ENCODE measurements at regions not wholly inside any gene's neighbourhood (a gene's known extent, or its start where the extent isn't known, plus 50 kb on each side); places are given as distances from the start of the nearest gene placed in this dataset.

- H3K27ac Mint-ChIP-seq: no peak overlapping the region
- no peak overlapping the region for H3K4me3 Mint-ChIP-seq
- no peaks in the 10 kb centered on the region for H3K4me1 Mint-ChIP-seq
- no peaks in the 10 kb centered on the region for H3K36me3 Mint-ChIP-seq
- H3K9me3 Mint-ChIP-seq: no peaks in the 10 kb centered on the region
- no peaks in the 10 kb centered on the region for H3K27me3 Mint-ChIP-seq
Measured at GRCh38 chr18:22488554-22488953, 70.8 kb upstream of the CTAGE1 start.

- Mint-ChIP-seq H3K4me1 (no peaks in the 10 kb centered on the region), H3K27ac (no peak overlapping the region), H3K36me3 (no peaks in the 10 kb centered on the region), H3K4me3 (no peak overlapping the region), H3K9me3 (no peaks in the 10 kb centered on the region), H3K27me3 (no peaks in the 10 kb centered on the region)
Measured at GRCh38 chr18:22489704-22490103, 72.0 kb upstream of the CTAGE1 start.

- H3K36me3 Mint-ChIP-seq: no peaks in the 10 kb centered on the region
- H3K4me1 Mint-ChIP-seq: no peaks in the 10 kb centered on the region
- H3K4me3 Mint-ChIP-seq: no peak overlapping the region
- H3K9me3 Mint-ChIP-seq: no peaks in the 10 kb centered on the region
- no peaks in the 10 kb centered on the region for H3K27me3 Mint-ChIP-seq
- no peak overlapping the region for H3K27ac Mint-ChIP-seq
Measured at GRCh38 chr18:22490429-22490846, 72.7 kb upstream of the CTAGE1 start.

- H3K27ac Mint-ChIP-seq: no peak overlapping the region
- no peak overlapping the region for H3K4me3 Mint-ChIP-seq
- H3K9me3 Mint-ChIP-seq: peaks cover 2 to 18% (median 4%) of the 10 kb centered on the region in 3 donors
- no peaks in the 10 kb centered on the region for H3K27me3 Mint-ChIP-seq
- no peaks in the 10 kb centered on the region for H3K36me3 Mint-ChIP-seq
- no peaks in the 10 kb centered on the region for H3K4me1 Mint-ChIP-seq
Measured at GRCh38 chr18:22493255-22493654, 75.5 kb upstream of the CTAGE1 start.

GRCh38 chr18:22493940-22494339 is 76.2 kb upstream of the CTAGE1 start:
- Mint-ChIP-seq H3K27me3 (no peaks in the 10 kb centered on the region), H3K9me3 (peaks cover 2 to 18% (median 4%) of the 10 kb centered on the region in 3 donors), H3K36me3 (no peaks in the 10 kb centered on the region), H3K4me3 (no peak overlapping the region), H3K4me1 (no peaks in the 10 kb centered on the region), H3K27ac (no peak overlapping the region)

GRCh38 chr18:22494771-22495170 is 77.1 kb upstream of the CTAGE1 start:
- Mint-ChIP-seq H3K27me3 (no peaks in the 10 kb centered on the region), H3K27ac (no peak overlapping the region), H3K4me1 (no peaks in the 10 kb centered on the region), H3K4me3 (no peak overlapping the region), H3K9me3 (peaks cover 2 to 18% (median 4%) of the 10 kb centered on the region in 3 donors), H3K36me3 (no peaks in the 10 kb centered on the region)

- H3K9me3 Mint-ChIP-seq: peaks cover 2 to 36% (median 9%) of the 10 kb centered on the region in 3 donors
- H3K27ac Mint-ChIP-seq: no peak overlapping the region
- no peaks in the 10 kb centered on the region for H3K4me1 Mint-ChIP-seq
- no peak overlapping the region for H3K4me3 Mint-ChIP-seq
- no peaks in the 10 kb centered on the region for H3K36me3 Mint-ChIP-seq
- H3K27me3 Mint-ChIP-seq: no peaks in the 10 kb centered on the region
Measured at GRCh38 chr18:22499421-22499820, 81.7 kb upstream of the CTAGE1 start.

- H3K4me1 Mint-ChIP-seq: peaks cover 0 to 4% (median 0%) of the 10 kb centered on the region in 3 donors
- no peak overlapping the region for H3K27ac Mint-ChIP-seq
- no peaks in the 10 kb centered on the region for H3K27me3 Mint-ChIP-seq
Measured at GRCh38 chr18:22503803-22504202, 86.1 kb upstream of the CTAGE1 start.

GRCh38 chr18:22504251-22505030 is 86.7 kb upstream of the CTAGE1 start:
- no peaks in the 10 kb centered on the region for H3K36me3 Mint-ChIP-seq
- peaks cover 0 to 23% (median 7%) of the 10 kb centered on the region in 3 donors for H3K9me3 Mint-ChIP-seq
- H3K27ac Mint-ChIP-seq: no peak overlapping the region
- no peak overlapping the region for H3K4me3 Mint-ChIP-seq
- H3K4me1 Mint-ChIP-seq: peaks cover 0 to 4% (median 0%) of the 10 kb centered on the region in 3 donors
- H3K27me3 Mint-ChIP-seq: no peaks in the 10 kb centered on the region

More at GRCh38 chr18:22503803-22504202, 86.1 kb upstream of the CTAGE1 start:
- Mint-ChIP-seq H3K36me3 (no peaks in the 10 kb centered on the region), H3K9me3 (peaks cover 0 to 23% (median 7%) of the 10 kb centered on the region in 3 donors), H3K4me3 (no peak overlapping the region)

- peaks cover 0 to 23% (median 7%) of the 10 kb centered on the region in 3 donors for H3K9me3 Mint-ChIP-seq
- H3K4me3 Mint-ChIP-seq: no peak overlapping the region
- H3K27ac Mint-ChIP-seq: no peak overlapping the region
- H3K27me3 Mint-ChIP-seq: no peaks in the 10 kb centered on the region
- H3K4me1 Mint-ChIP-seq: peaks cover 0 to 4% (median 0%) of the 10 kb centered on the region in 3 donors
- no peaks in the 10 kb centered on the region for H3K36me3 Mint-ChIP-seq
Measured at GRCh38 chr18:22505141-22505591, 87.5 kb upstream of the CTAGE1 start.

- no peaks in the 10 kb centered on the region for H3K36me3 Mint-ChIP-seq
- H3K27me3 Mint-ChIP-seq: no peaks in the 10 kb centered on the region
- peaks cover 0 to 17% (median 2%) of the 10 kb centered on the region in 3 donors for H3K9me3 Mint-ChIP-seq
- H3K4me3 Mint-ChIP-seq: no peak overlapping the region
- peak overlapping the region in 1 of 3 donors; percentile 28 for H3K27ac Mint-ChIP-seq
- peaks cover 0 to 4% (median 0%) of the 10 kb centered on the region in 3 donors for H3K4me1 Mint-ChIP-seq
Measured at GRCh38 chr18:22507055-22507454, 89.3 kb upstream of the CTAGE1 start.

- Mint-ChIP-seq H3K9me3 (peaks cover 0 to 4% (median 2%) of the 10 kb centered on the region in 3 donors), H3K27me3 (peaks cover 4% of the 10 kb centered on the region), H3K4me1 (peaks cover 0 to 4% (median 0%) of the 10 kb centered on the region in 3 donors), H3K4me3 (no peak overlapping the region), H3K36me3 (no peaks in the 10 kb centered on the region), H3K27ac (no peak overlapping the region)
Measured at GRCh38 chr18:22509423-22509822, 91.7 kb upstream of the CTAGE1 start.

- H3K27me3 Mint-ChIP-seq: peaks cover 4% of the 10 kb centered on the region
- peaks cover 0 to 2% (median 0%) of the 10 kb centered on the region in 3 donors for H3K9me3 Mint-ChIP-seq
- H3K4me1 Mint-ChIP-seq: peaks cover 0 to 2% (median 0%) of the 10 kb centered on the region in 3 donors
- no peak overlapping the region for H3K4me3 Mint-ChIP-seq
- H3K27ac Mint-ChIP-seq: no peak overlapping the region
- no peaks in the 10 kb centered on the region for H3K36me3 Mint-ChIP-seq
Measured at GRCh38 chr18:22510697-22511096, 93.0 kb upstream of the CTAGE1 start.

- no peaks in the 10 kb centered on the region for H3K36me3 Mint-ChIP-seq
- no peaks in the 10 kb centered on the region for H3K9me3 Mint-ChIP-seq
- no peaks in the 10 kb centered on the region for H3K4me1 Mint-ChIP-seq
- no peak overlapping the region for H3K27ac Mint-ChIP-seq
- H3K27me3 Mint-ChIP-seq: peaks cover 4% of the 10 kb centered on the region
- H3K4me3 Mint-ChIP-seq: no peak overlapping the region
Measured at GRCh38 chr18:22513721-22514481, 96.2 kb upstream of the CTAGE1 start.

- H3K4me3 Mint-ChIP-seq: no peak overlapping the region
- H3K27ac Mint-ChIP-seq: no peak overlapping the region
- H3K36me3 Mint-ChIP-seq: no peaks in the 10 kb centered on the region
- H3K9me3 Mint-ChIP-seq: no peaks in the 10 kb centered on the region
- no peaks in the 10 kb centered on the region for H3K4me1 Mint-ChIP-seq
- H3K27me3 Mint-ChIP-seq: peaks cover 4% of the 10 kb centered on the region
Measured at GRCh38 chr18:22514655-22515054, 96.9 kb upstream of the CTAGE1 start.
